ENCODE measurements at regions not wholly inside any gene's neighbourhood (a gene's known extent, or its start where the extent isn't known, plus 50 kb on each side); places are given as distances from the start of the nearest gene placed in this dataset.

GRCh38 chr18:43578211-43578610 lies 300.9 kb upstream of the SYT4 start:
- DNase-seq: no peak

- DNase-seq: no peak
Observed at GRCh38 chr18:43578706-43579105, 301.4 kb upstream of the SYT4 start.

DNA sequence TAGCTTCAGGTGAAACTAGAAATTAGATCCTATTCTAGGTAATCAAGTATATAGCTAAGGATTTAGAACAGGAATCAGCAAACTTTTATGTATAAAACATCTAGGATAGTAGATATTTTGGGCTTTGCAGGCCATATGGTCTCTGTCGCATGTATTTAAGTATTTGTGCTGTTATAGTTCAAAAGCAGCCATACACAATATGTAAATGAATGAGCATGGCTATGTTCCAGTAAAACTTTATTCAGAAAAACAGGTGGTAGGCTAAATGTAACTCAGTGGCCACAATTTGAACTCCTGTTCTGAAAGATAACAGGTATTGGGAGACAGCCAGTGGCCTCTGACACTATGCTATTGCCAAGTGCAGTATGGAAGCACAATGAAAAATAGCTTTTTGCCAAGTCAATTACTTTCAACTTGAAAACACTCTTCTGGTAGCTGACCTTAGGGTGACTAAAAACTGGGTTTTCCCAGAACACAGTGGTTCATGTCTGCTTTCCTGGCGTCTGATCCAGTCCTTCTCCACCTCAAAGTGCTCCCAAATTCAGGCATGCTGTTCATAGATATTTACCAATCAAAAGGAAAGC lies 304.7 kb upstream of the SYT4 start:
- no peak for DNase-seq

DNA sequence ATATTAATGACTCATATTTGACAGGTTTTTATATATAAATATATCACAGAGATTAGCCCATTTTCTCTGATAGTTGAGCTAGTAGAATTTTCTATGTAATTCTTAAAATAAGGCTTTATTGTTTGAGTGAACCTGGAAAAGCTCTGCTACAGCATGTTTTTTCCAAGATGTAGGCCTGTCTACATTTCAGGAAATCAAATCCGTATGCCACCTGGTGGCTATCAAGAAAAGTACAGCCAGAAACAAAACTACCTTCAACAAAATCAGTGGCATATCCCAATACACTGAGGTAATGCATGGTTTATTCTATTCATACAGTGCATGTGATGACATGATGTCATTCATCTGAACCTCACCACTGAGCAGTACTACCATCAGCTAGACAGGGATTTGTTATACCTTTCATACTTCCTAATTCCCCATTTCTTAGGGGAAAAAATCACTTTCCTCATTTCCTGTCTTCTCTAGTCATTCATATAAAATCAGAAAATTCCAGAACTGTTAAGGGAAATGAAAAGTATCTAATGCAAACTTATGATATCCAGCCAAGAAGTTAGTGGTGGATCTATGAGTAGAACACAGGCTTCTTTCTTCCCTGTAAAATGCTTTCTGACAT lies 310.4 kb upstream of the SYT4 start:
- DNase-seq: no peak

- DNase-seq: no peak
Observed at GRCh38 chr18:43588838-43589237, 311.5 kb upstream of the SYT4 start.

DNA sequence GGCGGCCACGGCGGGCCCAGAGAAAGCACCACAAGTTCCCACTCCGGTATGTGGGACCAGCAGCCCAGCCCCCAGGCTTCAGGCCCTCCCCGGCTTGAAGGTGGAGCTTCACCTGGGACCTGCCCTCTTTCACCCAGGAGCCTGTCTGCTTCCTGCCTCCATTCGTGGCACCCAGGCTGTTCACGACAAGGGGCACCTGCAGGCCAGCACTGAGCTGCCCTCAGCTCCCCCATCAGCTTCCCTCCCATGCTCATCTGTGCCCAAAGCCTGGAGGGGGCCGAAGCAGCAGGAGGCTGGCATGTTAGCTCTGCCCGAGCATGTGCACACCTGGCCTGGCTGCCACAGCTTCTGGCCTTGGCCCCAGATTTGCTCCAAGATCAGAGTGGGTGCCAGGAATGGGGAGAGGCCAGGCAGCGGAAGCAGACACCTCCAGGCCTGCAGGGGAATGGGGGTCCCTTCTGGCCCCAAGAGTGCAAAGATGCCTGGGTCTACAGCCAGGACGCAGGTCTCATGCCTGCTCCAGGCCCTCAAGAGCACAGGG lies 312.4 kb upstream of the SYT4 start:
- DNase-seq: no peak

DNA sequence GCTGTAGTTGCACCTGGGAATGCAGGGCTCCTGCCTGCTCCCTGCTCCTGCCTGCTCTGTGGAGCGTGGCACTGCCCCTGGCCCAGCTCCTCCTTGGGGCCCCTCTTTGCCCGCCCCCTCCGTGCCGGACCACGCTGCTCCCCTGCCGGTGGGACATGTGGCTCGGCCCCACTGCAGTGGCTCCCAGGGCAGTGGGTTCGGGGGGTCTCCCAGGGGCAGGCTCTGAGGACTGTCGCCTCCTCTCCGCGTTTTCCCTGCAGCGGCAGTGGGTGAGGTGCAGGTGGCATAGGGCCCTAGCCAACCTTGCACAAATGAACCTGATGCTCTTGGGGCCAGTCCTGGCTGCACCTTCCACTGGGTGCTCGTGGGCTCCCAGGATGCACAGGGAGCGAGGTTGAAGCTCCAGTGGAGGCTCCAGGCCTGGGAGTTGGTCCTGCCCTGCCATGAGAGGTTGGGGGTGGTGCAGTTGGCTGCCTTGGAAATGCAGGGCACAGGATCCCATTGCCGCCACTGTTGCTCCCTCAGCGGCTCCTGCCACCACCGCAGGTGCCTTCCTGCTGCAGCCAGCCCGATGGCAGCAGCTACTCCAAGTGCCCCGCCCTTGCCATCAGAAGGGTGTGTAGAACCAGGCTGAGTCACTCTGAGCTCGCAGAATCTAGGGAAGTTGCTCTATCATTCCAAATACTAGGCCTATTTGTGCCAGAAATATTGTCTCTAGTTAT lies 313.1 kb upstream of the SYT4 start:
- DNase-seq: no peak

GRCh38 chr18:43592269-43592668 lies 315.0 kb upstream of the SYT4 start:
- no peak for DNase-seq

- no peak for DNase-seq
Observed at GRCh38 chr18:43596105-43596712, 318.9 kb upstream of the SYT4 start.

DNA sequence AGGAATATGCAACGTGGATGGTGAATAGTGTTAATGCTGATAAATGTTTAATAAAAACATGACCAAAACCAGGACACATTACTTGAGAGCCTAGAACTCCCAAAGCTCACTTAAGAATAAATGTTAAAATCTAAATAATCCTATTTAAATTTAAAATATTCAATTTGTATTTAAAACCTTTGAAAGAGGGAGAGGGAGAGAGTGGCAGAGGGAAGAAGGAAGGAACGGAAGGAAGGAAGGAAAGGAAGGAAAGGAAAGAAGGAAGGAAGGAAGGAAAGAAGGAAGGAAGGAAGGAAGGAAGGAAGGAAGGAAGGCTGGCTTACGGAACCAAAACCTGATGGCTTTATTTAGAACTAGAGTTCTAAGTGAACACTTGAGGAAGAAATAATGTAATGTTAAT lies 324.1 kb upstream of the SYT4 start:
- no peak for DNase-seq

GRCh38 chr18:43605224-43605623 lies 327.9 kb upstream of the SYT4 start:
- DNase-seq: no peak

DNA sequence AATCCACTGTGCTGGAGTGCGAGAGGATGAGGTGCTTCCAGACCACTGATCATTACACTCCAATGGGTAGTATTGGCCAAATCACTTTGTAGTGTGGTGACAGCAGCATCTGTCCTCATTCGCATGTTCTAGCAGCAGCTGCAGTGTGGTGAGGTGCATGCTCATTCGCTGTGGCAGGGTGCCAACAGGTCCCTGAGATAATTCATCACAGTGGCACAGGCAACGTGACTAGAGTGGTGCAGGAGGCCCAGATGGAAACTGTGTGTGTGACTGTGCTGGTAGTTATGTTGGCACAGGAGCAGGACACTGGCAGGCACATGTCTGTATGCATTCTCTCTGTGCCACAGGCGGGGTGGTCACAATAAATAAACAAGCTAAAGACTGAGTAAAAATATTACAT lies 329.5 kb upstream of the SYT4 start:
- DNase-seq: no peak

DNA sequence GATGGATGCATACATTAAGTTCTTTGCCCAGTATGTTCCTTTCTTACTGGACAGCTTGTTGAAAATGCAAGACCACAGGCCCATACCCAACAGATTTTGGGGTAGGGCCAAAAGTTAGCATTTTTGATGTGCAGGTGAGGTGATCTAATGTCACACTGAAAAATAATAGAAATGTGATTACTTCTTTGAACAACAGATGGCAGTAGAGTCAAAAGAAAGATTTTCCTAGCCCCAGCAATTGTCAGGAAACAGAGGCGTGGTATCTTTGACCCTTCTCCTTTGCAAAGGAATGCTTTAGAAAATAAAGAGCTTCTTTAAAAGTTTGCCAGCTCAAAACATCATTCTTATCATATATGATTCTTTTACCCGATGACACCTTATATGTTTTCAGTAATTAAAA lies 343.6 kb upstream of the SYT4 start:
- no peak for DNase-seq

GRCh38 chr18:43622024-43622423 lies 344.7 kb upstream of the SYT4 start:
- DNase-seq: no peak

DNA sequence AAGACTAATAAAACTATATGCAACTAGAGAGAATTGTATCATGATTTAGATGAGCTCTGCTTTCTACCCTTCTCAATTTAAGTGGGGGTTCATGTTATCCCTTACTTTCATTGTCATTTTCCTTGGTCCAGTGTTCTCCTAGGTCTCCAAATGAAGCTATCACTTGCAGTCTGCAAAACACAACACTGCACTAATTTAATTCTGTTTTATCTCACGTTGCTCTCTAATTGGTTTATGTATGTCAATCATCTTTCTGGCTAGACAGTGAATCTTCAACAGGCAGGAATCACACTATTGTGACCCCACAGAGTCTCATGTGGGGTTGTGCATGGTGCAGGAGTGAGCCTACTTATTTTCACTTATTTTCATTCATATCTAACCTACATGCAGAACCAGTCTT lies 348.3 kb upstream of the SYT4 start:
- DNase-seq: no peak

DNA sequence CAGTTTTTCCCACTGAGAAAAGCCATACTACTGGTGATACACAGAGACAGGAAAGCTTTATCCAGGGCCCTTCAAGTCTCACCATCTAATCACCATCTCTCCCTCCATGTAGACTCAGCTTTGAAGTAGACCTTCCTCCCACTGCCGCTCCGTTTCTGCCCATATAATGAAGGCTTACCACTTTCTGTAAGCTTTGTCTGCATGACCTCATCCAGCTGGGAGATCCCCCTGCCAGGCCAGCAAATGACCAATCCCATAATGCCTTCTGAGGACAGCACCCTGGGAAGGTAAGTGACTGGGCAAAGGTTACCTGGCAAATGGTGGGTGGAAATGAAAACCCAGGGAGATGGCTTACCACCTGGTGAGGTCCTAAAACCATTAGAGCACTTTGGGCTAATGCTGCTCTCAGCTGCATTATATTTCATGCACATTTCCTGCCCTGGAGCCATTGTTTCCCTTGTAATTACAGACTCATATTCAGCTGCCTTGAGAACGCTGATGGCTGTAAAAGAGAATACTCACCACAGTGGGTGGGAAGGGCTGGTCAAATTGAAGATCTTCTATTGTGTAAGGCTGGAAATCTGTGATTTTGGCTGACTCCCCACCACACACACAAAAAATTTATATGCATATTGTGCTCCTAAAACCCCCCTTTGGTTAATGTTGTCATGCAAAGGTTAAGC lies 350.7 kb upstream of the SYT4 start:
- no peak for DNase-seq

- DNase-seq: no peak
Observed at GRCh38 chr18:43634994-43635393, 357.7 kb upstream of the SYT4 start.

GRCh38 chr18:43635397-43635796 lies 358.1 kb upstream of the SYT4 start:
- DNase-seq: no peak

GRCh38 chr18:43642727-43643330 lies 365.5 kb upstream of the SYT4 start:
- DNase-seq: no peak

DNA sequence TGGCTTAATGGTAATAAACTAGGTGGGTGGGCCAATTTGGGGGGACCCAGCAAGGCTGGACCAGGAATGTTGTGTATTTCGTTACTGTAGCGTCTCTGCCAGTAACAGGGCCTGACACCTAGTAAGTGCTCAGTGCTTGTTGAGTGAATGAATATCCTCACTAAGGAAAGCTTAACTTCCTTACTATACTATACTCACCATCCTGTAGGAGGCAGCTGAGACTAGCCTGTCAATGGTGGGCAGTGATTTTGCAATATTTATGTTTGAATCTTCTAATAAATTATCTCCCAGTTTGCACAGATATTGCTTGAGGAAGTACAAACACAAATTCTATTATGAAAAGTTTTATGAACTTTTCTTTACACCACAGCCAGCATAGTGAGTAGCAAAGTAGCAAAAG lies 370.7 kb upstream of the SYT4 start:
- DNase-seq: no peak

DNA sequence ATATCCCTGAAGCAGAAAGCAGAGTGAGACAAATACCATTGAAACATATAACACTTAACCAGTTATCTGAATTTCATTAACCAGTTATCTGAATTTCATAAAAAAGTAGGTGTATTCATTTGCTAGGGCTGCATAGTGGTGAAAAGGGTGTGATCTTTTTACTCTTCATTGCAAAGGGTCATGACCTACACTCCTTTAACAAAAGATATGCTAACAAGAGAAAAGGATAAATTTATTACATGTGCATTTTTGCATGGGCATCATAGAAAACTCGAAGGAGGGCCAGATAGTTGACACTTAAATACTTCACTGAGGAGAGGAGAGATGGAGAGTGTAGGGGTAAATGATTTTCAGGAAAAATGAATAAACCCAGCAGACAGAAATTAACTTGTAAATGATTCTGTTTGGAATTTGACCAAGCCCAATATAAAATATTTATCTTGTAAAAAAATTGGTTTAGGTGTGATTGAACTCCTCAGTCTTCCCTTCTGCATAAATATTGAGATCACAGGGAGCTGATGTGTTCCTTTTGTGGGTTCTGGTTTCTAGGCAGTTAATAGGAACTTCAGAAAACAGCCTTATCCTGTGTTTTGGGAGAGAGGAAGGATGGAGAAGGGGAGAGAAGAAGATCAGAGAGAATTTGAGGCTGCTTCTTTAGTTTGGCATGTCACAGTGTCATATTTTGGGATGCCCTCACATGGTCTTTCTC lies 372.5 kb upstream of the SYT4 start:
- no peak for DNase-seq

DNA sequence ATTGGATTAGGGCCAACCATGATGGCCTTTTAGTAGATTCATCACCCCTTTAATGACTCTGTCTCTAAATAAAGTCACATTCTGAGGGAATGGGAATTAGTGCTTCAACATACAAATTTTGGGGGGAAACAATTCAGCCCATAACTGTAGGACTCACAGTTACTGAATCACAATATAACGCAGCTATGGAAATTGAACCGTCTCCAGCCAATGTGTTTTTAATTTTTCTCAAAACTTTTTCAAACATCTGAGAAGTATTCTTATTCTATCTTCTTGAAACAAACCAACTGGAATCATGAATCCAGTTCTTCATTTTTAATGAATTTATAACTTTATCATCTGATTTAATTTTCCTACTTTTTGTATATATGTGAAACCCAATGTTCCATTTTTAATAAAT lies 373.1 kb upstream of the SYT4 start:
- no peak for DNase-seq
